ENCODE measurements at regions not wholly inside any gene's neighbourhood (a gene's known extent, or its start where the extent isn't known, plus 50 kb on each side); places are given as distances from the start of the nearest gene placed in this dataset.
"Not testable (repeated sequence)": the region's sequence is repeated elsewhere in the genome, so short reads cannot be mapped to it uniquely, and the experiment has no call there.

DNA sequence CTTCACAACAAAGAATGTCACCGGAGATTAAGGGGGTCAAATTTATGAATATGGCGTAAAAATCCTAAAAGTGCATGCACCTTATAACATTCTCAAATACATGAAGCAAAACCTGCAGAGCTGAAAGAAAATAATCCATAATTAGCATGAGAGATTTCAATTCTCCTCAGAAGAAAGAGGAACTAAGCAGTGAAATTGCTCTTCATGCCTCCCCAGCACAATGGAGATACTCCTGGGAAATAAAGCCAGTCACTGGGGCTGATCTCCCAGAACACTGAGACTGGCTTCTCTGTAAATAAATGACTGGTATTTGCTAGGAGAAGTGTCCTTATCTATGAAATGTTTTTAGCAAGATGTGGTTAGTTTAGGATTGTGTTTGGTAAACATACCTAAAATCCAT lies 68.1 kb downstream of the GOLGA6L6 start:
- H3K4me3 ChIP-seq; DNase-seq; H3K4me1 ChIP-seq; H3K9me3 ChIP-seq; intact Hi-C loops (cut with DNase I; ENCODE audit: low total_unique reads); H3K36me3 ChIP-seq; H3K27ac ChIP-seq; H3K27me3 ChIP-seq: not testable (repeated sequence)

- DNase-seq; H3K4me1 ChIP-seq; H3K27ac ChIP-seq; H3K36me3 ChIP-seq; H3K27me3 ChIP-seq; H3K4me3 ChIP-seq; intact Hi-C loops (cut with DNase I; ENCODE audit: low total_unique reads); H3K9me3 ChIP-seq: not testable (repeated sequence)
Observed at GRCh38 chr15:20472983-20473382, 68.6 kb downstream of the GOLGA6L6 start.

DNA sequence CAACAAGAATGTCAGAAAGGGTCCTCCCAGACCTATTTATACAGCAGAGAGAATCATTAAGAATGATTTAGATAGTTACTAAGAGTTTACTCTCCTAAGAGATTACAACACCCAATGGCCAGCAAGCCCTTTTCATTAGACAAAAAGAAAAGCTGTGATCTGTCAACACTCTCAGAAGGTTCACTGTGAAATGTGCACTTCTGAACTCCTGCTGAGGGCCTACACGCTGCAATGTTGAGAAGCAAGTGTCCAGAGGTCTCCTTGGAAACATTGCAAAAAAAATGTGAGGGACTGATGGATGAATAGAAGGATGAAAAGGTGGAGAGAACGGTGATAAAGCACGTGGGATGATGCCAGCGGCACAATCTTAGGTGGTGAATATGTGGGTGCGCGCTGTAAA lies 70.8 kb downstream of the GOLGA6L6 start:
- intact Hi-C loops (cut with DNase I; ENCODE audit: low total_unique reads); H3K27ac ChIP-seq; DNase-seq; H3K36me3 ChIP-seq; H3K4me3 ChIP-seq; H3K9me3 ChIP-seq; H3K4me1 ChIP-seq; H3K27me3 ChIP-seq: not testable (repeated sequence)

DNA sequence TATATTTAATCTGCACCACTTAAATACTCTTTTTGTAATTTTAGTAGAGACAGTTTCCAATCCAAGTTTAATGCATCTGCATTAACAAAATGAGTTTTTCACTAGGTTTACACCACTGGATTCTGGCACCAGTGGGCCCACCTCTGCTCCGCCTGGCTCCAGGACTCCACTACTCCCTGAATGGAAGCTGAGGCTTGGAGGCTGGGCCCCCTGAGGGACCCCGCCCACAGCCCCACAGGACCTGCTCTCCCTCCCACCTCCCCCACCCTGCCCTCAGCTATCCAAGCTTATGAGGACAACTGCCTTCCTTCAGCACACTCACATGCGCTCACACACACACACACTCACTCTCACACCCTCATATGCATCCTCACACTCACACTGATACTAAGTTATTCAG lies 100.5 kb downstream of the GOLGA6L6 start:
- H3K4me3 ChIP-seq; H3K27me3 ChIP-seq; intact Hi-C loops (cut with DNase I; ENCODE audit: low total_unique reads); H3K4me1 ChIP-seq; DNase-seq; H3K9me3 ChIP-seq; H3K36me3 ChIP-seq; H3K27ac ChIP-seq: not testable (repeated sequence)

GRCh38 chr15:20440390-20440789 lies 101.2 kb downstream of the GOLGA6L6 start:
- H3K4me3 ChIP-seq; H3K27me3 ChIP-seq; H3K9me3 ChIP-seq; intact Hi-C loops (cut with DNase I; ENCODE audit: low total_unique reads); H3K36me3 ChIP-seq; H3K27ac ChIP-seq; H3K4me1 ChIP-seq; DNase-seq: not testable (repeated sequence)

GRCh38 chr15:20439111-20439510 lies 102.5 kb downstream of the GOLGA6L6 start:
- H3K36me3 ChIP-seq; DNase-seq; intact Hi-C loops (cut with DNase I; ENCODE audit: low total_unique reads); H3K4me3 ChIP-seq; H3K27ac ChIP-seq; H3K27me3 ChIP-seq; H3K9me3 ChIP-seq; H3K4me1 ChIP-seq: not testable (repeated sequence)

- H3K27me3 ChIP-seq; H3K36me3 ChIP-seq; H3K4me1 ChIP-seq; H3K9me3 ChIP-seq; intact Hi-C loops (cut with DNase I; ENCODE audit: low total_unique reads); DNase-seq; H3K4me3 ChIP-seq; H3K27ac ChIP-seq: not testable (repeated sequence)
Observed at GRCh38 chr15:20438255-20438654, 103.3 kb downstream of the GOLGA6L6 start.

DNA sequence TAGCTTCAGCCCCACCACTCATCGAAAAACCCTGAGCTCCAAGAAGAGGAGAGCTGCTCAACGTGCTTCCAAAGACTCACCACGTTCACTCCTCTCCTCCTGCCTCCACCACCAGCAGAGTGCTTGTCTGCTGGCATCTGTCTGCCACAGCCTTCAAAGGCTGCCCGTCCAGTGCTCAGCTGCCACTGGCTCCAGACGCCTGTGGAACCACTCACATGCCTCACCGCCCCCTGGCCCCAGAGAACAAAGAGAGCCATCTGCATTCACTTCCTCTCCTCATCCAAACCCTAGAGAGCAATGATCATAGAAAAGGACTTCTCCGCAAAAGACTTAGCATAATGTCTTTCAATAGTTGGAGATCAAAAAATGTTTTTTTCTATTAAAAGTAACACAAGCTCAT lies 108.1 kb downstream of the GOLGA6L6 start:
- intact Hi-C loops (cut with DNase I; ENCODE audit: low total_unique reads); H3K4me1 ChIP-seq: not testable (repeated sequence)

DNA sequence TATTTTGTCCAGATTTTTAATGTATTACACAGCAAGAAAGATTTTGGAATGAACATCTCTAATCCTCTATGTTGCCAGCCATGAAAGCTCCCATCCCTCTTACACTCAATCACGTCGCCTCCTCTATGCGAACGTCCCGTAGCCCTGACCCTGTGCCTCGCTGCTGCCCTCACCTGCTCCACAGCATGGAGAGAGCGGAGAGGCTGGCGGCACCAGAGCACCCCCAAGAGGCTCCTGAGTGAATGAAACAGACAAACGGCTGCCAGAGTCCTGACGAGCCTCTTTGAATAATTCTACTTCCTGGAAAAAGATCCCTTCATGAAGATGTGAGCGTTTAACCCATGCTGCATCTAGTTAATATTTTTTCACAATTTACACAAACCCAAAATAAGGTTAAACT lies 111.1 kb downstream of the GOLGA6L6 start:
- H3K36me3 ChIP-seq; H3K4me1 ChIP-seq; H3K27ac ChIP-seq; H3K27me3 ChIP-seq; H3K9me3 ChIP-seq; DNase-seq; intact Hi-C loops (cut with DNase I; ENCODE audit: low total_unique reads); H3K4me3 ChIP-seq: not testable (repeated sequence)

More for the DNA sequence above, 108.1 kb downstream of the GOLGA6L6 start:
- H3K27ac ChIP-seq, H3K27me3 ChIP-seq, DNase-seq, H3K9me3 ChIP-seq, H3K36me3 ChIP-seq, H3K4me3 ChIP-seq: not testable (repeated sequence)

DNA sequence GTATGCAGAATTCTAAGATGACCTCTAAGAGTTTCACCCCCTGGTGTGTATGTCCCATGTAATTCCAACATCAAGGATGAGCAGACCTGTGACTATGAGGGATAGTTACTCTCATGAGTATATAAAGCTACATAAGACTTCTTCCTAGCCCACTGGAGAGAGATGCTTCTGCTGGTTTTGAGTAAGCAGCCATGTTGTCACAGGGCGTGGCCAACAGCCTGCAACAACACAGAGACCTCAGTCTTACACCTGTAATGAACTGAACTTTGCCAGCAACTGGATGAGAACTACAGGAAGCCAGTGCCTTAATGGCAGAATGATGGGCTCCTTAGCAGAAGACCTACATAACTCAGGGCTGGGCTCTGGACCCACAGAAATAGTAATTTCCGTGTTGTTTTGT lies 120.9 kb downstream of the GOLGA6L6 start:
- H3K27me3 ChIP-seq; H3K4me1 ChIP-seq; H3K27ac ChIP-seq; H3K36me3 ChIP-seq; DNase-seq; H3K9me3 ChIP-seq; intact Hi-C loops (cut with DNase I; ENCODE audit: low total_unique reads); H3K4me3 ChIP-seq: not testable (repeated sequence)

DNA sequence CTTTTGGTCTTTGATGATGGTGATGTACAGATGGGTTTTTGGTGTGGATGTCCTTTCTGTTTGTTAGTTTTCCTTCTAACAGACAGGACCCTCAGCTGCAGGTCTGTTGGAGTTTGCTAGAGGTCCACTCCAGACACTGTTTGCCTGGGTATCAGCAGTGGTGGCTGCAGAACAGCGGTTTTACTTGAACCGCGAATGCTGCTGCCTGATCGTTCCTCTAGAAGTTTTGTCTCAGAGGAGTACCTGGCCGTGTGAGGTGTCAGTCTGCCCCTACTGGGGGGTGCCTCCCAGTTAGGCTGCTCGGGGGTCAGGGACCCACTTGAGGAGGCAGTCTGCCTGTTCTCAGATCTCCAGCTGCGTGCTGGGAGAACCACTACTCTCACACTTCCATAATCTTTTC lies 125.0 kb downstream of the GOLGA6L6 start:
- H3K9me3 ChIP-seq, result not testable (repeated sequence)

GRCh38 chr15:20409667-20410198 lies 131.9 kb downstream of the GOLGA6L6 start:
- not testable (repeated sequence) for DNase-seq, H3K27ac ChIP-seq, H3K4me1 ChIP-seq, H3K27me3 ChIP-seq, H3K4me3 ChIP-seq, H3K36me3 ChIP-seq
- intact Hi-C loops (cut with DNase I; ENCODE audit: low total_unique reads), result loop anchor here (10.0 kb wide), 1 partner anchor 65 kb away; no protein-coding TSS in a partner anchor
- H3K9me3 ChIP-seq, result peaks cover 0 to 11% (median 0%) of the 10 kb centered on the region in 3 donors

More for the DNA sequence above, 125.0 kb downstream of the GOLGA6L6 start:
- H3K4me1 ChIP-seq; intact Hi-C loops (cut with DNase I; ENCODE audit: low total_unique reads); DNase-seq; H3K4me3 ChIP-seq; H3K36me3 ChIP-seq; H3K27me3 ChIP-seq; H3K27ac ChIP-seq: not testable (repeated sequence)

Data from tibial artery (tissue), 4 donors.